ENCODE measurements at regions not wholly inside any gene's neighbourhood (a gene's known extent, or its start where the extent isn't known, plus 50 kb on each side); places are given as distances from the start of the nearest gene placed in this dataset.
"Not testable (repeated sequence)": the region's sequence is repeated elsewhere in the genome, so short reads cannot be mapped to it uniquely, and the experiment has no call there.

DNA sequence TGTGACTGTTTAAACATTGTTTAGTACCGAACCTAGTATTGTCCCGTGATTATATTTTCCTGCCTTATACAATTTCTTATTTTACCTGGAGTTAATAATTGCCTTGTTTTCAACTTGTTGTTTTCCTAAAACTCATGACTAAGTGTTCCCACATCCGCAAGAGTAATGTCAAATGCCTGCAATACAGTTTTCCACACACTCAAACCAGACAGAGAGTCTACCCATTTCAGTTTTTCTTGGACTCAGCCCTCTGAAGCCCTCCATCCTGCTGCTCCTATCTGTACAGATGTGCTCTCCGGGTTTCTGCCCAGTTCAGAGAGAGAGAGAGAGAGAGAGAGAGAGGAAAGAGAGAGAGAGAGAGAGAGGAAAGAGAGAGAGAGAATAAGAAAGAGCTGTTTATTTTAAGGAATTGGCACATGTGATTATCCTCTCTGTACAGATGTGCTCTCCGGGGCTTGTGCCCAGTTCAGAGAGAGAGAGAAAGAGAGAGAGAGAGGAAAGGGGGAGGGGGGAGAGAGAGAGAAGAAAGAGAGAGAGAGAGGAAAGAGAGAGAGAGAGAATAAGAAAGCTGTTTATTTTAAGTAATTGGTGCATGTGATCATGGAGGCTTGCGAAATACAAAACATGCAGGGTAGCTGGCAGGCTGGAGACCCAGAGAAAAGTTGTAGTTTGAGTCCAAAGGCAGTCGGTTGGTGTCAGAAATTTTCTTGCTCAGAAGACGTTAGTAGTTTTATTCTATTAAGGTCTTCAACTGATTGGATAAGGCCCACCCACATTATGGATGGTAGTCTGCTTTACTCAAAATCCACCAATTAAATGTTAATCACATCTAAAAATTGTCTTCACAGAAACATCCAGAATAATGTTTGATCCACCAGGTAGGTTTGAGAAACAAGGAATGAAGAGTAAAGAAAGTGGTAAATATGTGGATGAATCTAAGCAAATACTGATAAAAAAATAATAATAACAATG lies 104.1 kb upstream of the GOLGA8J start:
- no peaks in the 10 kb centered on the region for H3K36me3 ChIP-seq (ENCODE audit: control insufficient read depth, low read depth, low read length)
- no peaks in the 10 kb centered on the region for H3K4me1 ChIP-seq (ENCODE audit: control insufficient read depth, low read depth, low read length)
- H3K9me3 ChIP-seq (ENCODE audit: control insufficient read depth, low read depth, low read length), result no peaks in the 10 kb centered on the region
- no peak overlapping the region for H3K9ac ChIP-seq (ENCODE audit: low read length)
- H3K4me3 ChIP-seq (ENCODE audit: low read length), result no peak overlapping the region
- no peaks in the 10 kb centered on the region for H3K27me3 ChIP-seq (ENCODE audit: control insufficient read depth, insufficient read depth, low read length)
- no peak overlapping the region for H3K27ac ChIP-seq (ENCODE audit: low read length)

DNA sequence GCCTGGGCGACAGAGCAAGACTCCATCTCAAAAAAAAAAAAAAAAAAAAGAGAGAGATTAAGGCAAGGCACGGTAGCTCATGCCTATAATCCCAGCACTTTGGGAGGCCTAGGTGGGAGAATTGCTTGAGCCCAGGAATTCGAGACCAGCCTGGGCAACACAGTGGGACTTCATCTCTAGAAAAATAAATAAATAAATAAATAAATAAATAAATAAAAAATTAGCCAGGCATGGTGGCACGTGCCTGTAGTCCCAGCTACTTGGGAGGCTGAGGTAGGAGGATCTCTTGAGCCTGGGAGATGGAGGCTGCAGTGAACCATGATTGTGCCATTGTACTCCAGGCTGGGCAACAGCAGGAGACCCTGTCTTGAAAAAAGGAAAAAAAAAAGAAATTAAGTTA lies 108.7 kb upstream of the GOLGA8J start:
- H3K4me3 ChIP-seq (ENCODE audit: low read length); H3K4me1 ChIP-seq (ENCODE audit: control insufficient read depth, low read depth, low read length); H3K9ac ChIP-seq (ENCODE audit: low read length); H3K9me3 ChIP-seq (ENCODE audit: control insufficient read depth, low read depth, low read length); H3K36me3 ChIP-seq (ENCODE audit: control insufficient read depth, low read depth, low read length); H3K27ac ChIP-seq (ENCODE audit: low read length): not testable (repeated sequence)
- peaks cover 14% of the 10 kb centered on the region for H3K27me3 ChIP-seq (ENCODE audit: control insufficient read depth, insufficient read depth, low read length)

DNA sequence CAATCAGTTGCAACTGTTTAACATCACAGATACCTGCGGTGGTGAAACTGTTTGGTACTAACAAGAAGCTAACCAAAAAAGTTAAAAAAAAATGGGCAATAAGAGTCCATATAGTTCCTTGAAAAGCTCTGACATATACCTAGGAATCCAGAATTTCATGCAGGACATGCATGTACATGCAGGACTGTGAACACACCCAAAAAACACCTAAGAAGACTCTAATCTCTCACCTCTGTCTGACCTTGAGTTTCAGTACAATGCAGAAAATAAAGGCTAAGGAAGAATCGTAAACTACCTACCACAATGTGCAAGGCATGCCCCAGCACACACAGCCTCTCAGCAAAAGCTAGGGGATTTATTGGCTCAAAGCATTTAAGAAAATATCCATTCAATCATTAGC lies 110.7 kb upstream of the GOLGA8J start:
- no peak overlapping the region for H3K9ac ChIP-seq (ENCODE audit: low read length)
- peaks cover 32% of the 10 kb centered on the region for H3K27me3 ChIP-seq (ENCODE audit: control insufficient read depth, insufficient read depth, low read length)
- H3K36me3 ChIP-seq (ENCODE audit: control insufficient read depth, low read depth, low read length), result no peaks in the 10 kb centered on the region
- no peaks in the 10 kb centered on the region for H3K9me3 ChIP-seq (ENCODE audit: control insufficient read depth, low read depth, low read length)
- no peak overlapping the region for H3K4me3 ChIP-seq (ENCODE audit: low read length)
- no peaks in the 10 kb centered on the region for H3K4me1 ChIP-seq (ENCODE audit: control insufficient read depth, low read depth, low read length)
- H3K27ac ChIP-seq (ENCODE audit: low read length), result no peak overlapping the region

DNA sequence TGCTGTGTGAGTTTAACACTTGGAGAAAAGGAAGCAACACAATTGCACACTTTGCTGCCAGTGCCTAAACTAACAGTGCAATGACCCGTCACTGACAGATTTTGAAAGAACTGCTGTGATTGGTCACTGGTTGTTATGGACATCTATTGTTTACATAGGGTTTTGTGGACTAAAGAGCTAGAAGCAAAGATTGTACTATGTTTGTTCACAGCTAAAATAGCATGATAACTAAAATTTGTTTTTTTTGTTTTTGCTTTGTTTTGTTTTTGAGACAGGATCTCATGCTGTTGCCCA lies 112.4 kb upstream of the GOLGA8J start:
- H3K9ac ChIP-seq (ENCODE audit: low read length), result no peak overlapping the region
- no peak overlapping the region for H3K27ac ChIP-seq (ENCODE audit: low read length)
- peaks cover 38% of the 10 kb centered on the region for H3K27me3 ChIP-seq (ENCODE audit: control insufficient read depth, insufficient read depth, low read length)

DNA sequence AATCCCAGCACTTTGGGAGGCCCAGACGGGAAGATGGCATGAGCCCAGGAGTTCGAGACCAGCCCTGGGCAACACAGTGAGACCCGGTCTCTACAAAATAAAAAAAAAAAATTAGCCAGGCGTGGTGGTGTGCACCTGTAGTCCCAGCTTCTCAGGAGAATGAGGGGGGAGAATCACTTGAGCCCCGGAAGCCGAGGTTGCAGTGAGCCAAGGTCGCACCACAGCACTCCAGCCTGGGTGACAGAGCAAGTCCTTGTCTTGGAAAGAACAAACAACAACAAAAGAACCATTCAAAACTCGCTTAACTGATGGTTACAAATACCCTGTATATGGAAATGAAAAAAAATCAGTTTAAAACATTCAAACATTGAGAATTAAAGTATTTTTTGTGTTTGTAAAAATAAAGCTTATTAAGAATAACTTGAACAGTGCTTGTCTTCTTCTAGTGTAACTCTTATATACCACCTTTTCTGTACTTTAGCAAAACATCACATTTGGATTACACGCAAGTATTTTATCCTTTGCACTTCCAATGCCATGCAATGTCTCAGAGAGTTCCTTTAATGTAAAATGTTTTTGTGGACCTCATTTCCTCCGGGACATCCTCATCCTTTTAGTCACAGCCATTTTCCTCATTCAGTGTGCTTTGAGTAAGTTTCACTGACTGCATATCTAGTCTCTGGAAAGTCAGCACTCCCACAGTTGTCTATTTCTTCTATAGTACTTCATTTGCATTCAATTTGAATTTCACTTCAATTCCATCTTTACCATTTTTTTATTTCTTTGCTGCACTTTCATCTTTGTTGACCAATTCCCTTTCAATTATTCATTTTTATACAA lies 113.0 kb upstream of the GOLGA8J start:
- Histone ChIP-seq H3K36me3 (ENCODE audit: control insufficient read depth, low read depth, low read length) (no peaks in the 10 kb centered on the region), H3K4me1 (ENCODE audit: control insufficient read depth, low read depth, low read length) (no peaks in the 10 kb centered on the region), H3K9me3 (ENCODE audit: control insufficient read depth, low read depth, low read length) (no peaks in the 10 kb centered on the region), H3K9ac (ENCODE audit: low read length) (no peak overlapping the region), H3K27ac (ENCODE audit: low read length) (no peak overlapping the region), H3K27me3 (ENCODE audit: control insufficient read depth, insufficient read depth, low read length) (peaks cover 38% of the 10 kb centered on the region), H3K4me3 (ENCODE audit: low read length) (no peak overlapping the region)

More for the DNA sequence above, 112.4 kb upstream of the GOLGA8J start:
- H3K4me3 ChIP-seq (ENCODE audit: low read length), result no peak overlapping the region
- no peaks in the 10 kb centered on the region for H3K36me3 ChIP-seq (ENCODE audit: control insufficient read depth, low read depth, low read length)
- no peaks in the 10 kb centered on the region for H3K9me3 ChIP-seq (ENCODE audit: control insufficient read depth, low read depth, low read length)
- no peaks in the 10 kb centered on the region for H3K4me1 ChIP-seq (ENCODE audit: control insufficient read depth, low read depth, low read length)

DNA sequence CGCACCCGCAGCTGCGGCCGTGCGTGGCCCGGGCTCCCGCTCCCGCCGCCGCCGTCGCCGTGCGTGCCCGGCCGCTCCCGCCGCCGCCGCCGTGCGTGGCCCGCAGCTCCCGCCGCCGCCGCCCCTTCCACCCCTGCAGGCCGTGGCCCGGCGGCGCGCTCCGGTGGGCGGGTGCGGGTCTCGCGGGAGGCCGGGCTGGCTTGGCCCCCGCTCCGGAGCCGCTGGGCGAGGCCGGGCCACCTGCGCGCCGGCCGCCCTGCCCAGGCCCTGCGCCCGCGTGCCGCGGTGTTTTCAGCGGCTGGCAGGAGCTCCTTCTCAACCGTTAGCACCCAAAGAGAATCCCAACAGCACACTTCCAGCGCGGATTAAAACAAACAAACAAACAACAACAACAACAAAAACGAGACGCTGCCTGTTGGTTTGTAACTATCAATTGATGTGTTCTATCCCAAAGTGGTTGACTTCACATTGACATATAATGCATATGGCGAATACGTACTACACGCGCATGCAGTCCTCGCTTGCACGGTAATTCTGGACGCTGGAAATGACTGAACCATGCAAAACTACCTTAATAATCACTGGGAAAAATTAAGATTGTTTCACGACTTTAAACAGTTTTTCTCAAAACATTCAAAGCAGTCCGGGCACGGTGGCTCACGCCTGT lies 113.7 kb upstream of the GOLGA8J start:
- H3K9ac ChIP-seq (ENCODE audit: low read length), result no peak overlapping the region
- H3K4me3 ChIP-seq (ENCODE audit: low read length), result peak overlapping the region; percentile 35
- no peak overlapping the region for H3K27ac ChIP-seq (ENCODE audit: low read length)
- H3K9me3 ChIP-seq (ENCODE audit: control insufficient read depth, low read depth, low read length), result no peaks in the 10 kb centered on the region
- no peaks in the 10 kb centered on the region for H3K36me3 ChIP-seq (ENCODE audit: control insufficient read depth, low read depth, low read length)
- H3K27me3 ChIP-seq (ENCODE audit: control insufficient read depth, insufficient read depth, low read length), result peaks cover 38% of the 10 kb centered on the region
- H3K4me1 ChIP-seq (ENCODE audit: control insufficient read depth, low read depth, low read length), result no peaks in the 10 kb centered on the region

DNA sequence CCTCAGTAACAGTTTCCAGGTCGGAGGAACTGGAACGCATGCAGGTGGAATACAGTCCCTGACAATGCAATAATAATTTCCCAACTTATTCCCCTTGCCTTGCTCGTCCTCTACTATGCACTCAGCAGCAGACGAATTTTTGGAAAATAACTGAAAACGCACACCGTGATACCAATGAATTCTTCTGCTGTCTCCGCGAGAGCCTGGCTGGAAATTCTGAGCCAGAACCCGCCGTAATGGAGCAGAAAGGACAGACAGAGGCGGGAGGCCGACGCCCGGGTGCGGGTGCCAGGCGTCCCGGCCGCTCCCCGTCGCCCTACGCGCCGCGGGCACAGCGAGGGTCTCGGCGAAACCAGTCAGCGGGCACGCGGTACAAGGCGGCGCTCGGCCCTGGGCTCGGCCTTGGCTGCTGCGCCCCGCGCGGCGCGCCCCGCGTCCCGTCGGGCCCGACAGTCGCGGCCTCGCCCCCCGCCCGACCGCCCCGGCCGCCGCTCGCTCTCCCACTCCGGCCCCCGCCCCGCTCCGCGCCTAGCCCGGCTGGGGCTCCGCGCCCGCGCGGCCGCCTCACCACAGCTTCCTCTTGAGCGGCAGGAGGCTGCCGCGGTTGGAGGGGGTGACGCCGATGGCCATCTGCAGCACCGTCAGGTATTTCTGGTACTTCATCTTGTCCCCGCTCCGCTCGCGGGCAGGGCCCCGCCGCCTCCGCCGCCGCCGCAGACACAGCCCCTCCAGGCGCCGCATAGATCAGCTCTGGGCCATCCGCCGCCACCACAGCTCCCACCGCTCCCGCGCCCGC lies 114.5 kb upstream of the GOLGA8J start:
- Histone ChIP-seq H3K27me3 (ENCODE audit: control insufficient read depth, insufficient read depth, low read length) (peaks cover 38% of the 10 kb centered on the region), H3K4me1 (ENCODE audit: control insufficient read depth, low read depth, low read length) (no peaks in the 10 kb centered on the region), H3K27ac (ENCODE audit: low read length) (no peak overlapping the region), H3K36me3 (ENCODE audit: control insufficient read depth, low read depth, low read length) (no peaks in the 10 kb centered on the region), H3K9ac (ENCODE audit: low read length) (no peak overlapping the region), H3K4me3 (ENCODE audit: low read length) (peak overlapping the region; percentile 34), H3K9me3 (ENCODE audit: control insufficient read depth, low read depth, low read length) (no peaks in the 10 kb centered on the region)

DNA sequence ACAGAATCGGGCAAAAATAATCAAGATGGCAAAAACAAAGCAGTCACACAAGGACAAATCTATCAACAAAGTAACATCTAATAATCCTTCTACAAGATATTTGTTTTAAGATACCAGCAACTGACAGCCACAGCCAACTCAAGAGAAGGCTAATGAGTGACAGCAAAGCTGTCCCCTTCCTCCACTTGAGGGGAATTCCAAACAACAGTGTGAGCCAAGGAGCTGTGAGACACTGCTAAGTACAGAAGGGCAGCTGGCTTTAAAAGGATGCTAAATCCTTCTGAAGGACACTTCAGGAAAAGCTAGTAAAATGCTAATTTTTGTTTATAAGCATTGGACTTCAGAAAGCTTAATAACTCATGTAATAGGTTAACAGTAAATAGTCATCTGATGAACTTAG lies 120.3 kb upstream of the GOLGA8J start:
- Histone ChIP-seq H3K36me3 (ENCODE audit: control insufficient read depth, low read depth, low read length) (no peaks in the 10 kb centered on the region), H3K9ac (ENCODE audit: low read length) (no peak overlapping the region), H3K9me3 (ENCODE audit: control insufficient read depth, low read depth, low read length) (no peaks in the 10 kb centered on the region), H3K27me3 (ENCODE audit: control insufficient read depth, insufficient read depth, low read length) (peaks cover 9% of the 10 kb centered on the region), H3K4me3 (ENCODE audit: low read length) (peak overlapping the region; percentile 1), H3K27ac (ENCODE audit: low read length) (no peak overlapping the region), H3K4me1 (ENCODE audit: control insufficient read depth, low read depth, low read length) (peaks cover 17% of the 10 kb centered on the region)

DNA sequence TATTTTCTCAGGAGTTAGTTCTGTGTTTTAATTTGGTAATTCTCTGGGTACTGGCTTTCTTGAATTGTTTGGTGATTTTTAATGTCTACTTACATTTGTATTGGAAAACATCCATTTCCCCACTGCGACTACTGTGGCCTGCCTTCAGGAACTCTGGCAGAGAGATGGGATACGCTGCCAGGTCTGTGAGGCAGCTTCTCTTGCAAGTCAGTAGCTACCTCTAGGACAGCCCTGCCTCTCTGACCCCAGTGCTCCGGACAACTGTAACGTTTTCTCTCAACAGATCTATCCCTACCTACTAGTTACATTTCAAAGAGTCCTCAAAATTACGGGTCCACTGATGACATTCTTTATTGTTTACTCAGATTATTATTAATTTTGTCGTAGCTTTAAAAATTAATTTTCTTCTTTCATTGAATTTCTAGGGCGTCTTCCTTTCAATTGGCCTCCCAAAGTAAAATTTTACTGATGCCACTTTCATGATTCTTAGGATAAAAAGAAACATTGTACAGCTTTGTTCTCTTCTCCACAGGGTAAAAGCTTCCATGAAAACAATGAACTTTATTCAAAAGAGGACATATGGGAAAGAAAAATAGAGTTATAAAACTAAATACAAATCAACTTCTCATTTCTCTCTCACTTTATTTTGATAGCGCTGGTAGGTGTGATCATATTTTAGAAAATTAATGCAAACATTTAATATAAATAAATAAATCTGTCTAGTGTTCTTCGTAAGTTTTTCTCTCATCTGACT lies 123.2 kb upstream of the GOLGA8J start:
- no peaks in the 10 kb centered on the region for H3K27me3 ChIP-seq (ENCODE audit: control insufficient read depth, insufficient read depth, low read length)
- H3K9ac ChIP-seq (ENCODE audit: low read length), result no peak overlapping the region
- H3K36me3 ChIP-seq (ENCODE audit: control insufficient read depth, low read depth, low read length), result no peaks in the 10 kb centered on the region
- H3K9me3 ChIP-seq (ENCODE audit: control insufficient read depth, low read depth, low read length), result no peaks in the 10 kb centered on the region
- H3K27ac ChIP-seq (ENCODE audit: low read length), result no peak overlapping the region
- no peak overlapping the region for H3K4me3 ChIP-seq (ENCODE audit: low read length)
- peaks cover 17% of the 10 kb centered on the region for H3K4me1 ChIP-seq (ENCODE audit: control insufficient read depth, low read depth, low read length)

DNA sequence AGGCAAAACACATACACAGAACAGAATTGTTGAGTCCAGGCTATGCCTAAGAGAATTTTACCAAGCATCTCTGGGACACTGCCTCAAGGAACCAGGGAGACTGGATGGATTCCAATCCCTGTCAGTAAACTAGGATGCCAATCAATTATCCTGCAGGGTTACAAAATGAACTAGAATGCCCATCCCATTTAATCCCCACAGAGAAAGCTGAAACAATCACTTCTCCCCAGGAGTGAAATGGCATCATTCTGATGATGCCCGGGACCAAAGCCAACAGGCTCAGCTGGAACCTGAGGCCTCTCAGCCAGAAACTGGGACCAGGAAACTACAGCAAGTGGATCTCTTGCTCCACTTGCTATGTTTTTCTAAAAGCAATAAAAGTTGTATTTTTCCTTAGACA lies 130.0 kb upstream of the TJP1 start:
- peaks cover 3% of the 10 kb centered on the region for H3K4me1 ChIP-seq (ENCODE audit: control insufficient read depth, low read depth, low read length)
- no peak overlapping the region for H3K4me3 ChIP-seq (ENCODE audit: low read length)
- no peaks in the 10 kb centered on the region for H3K27me3 ChIP-seq (ENCODE audit: control insufficient read depth, insufficient read depth, low read length)
- no peak overlapping the region for H3K27ac ChIP-seq (ENCODE audit: low read length)
- no peaks in the 10 kb centered on the region for H3K9me3 ChIP-seq (ENCODE audit: control insufficient read depth, low read depth, low read length)
- H3K9ac ChIP-seq (ENCODE audit: low read length), result no peak overlapping the region
- no peaks in the 10 kb centered on the region for H3K36me3 ChIP-seq (ENCODE audit: control insufficient read depth, low read depth, low read length)
